A549 (cell line): ENCODE measurements at regions not wholly inside any gene's neighbourhood (a gene's known extent, or its start where the extent isn't known, plus 50 kb on each side); places are given as distances from the start of the nearest gene placed in this dataset.

Experiments
- CTCF ChIP-seq: fragments of >200 bp; sonication (Bioruptor Twin); formaldehyde crosslinking; IDR thresholded peaks from 3 replicates; pipeline ENCODE4 v1.5.1; 2016
- JUN ChIP-seq, 2 experiments: fragments of >200 bp; sonication (Bioruptor Twin); formaldehyde crosslinking; IDR thresholded peaks; 2 replicates in 1 of 2; 3 replicates in 1 of 2; pipeline ENCODE4 v1.6.1; 2016 to 2017
- MYC ChIP-seq: IDR thresholded peaks from 2 replicates; pipeline ENCODE4 v1.6.1; 2012; ENCODE audit warnings: mild to moderate bottlenecking, inconsistent platforms, low read length, improper control_type of control experiment, borderline replicate concordance
- RCOR1 ChIP-seq: fragments of 150-350 bp; IDR thresholded peaks from 2 replicates; pipeline ENCODE4 v1.6.1; 2014; ENCODE audit warnings: antibody characterized with exemption, low read length, low read depth
- REST ChIP-seq: fragments of 200-600 bp; sonication (generic); IDR thresholded peaks from 2 replicates; pipeline ENCODE4 v1.6.1; 2016; ENCODE audit warnings: antibody characterized with exemption, mild to moderate bottlenecking, moderate library complexity

- no peak for TF ChIP-seq MYC
- TF ChIP-seq RCOR1 = no peak
- no peak for TF ChIP-seq REST
- TF ChIP-seq CTCF = no peak
- no peak for TF ChIP-seq JUN (IDR thresholded peaks at IDR 0.05)
Measured at GRCh38 chr1:63143482-63143881, 178.9 kb upstream of the FOXD3 start.
